NB4 (cell line): ENCODE measurements at regions not wholly inside any gene's neighbourhood (a gene's known extent, or its start where the extent isn't known, plus 50 kb on each side); places are given as distances from the start of the nearest gene placed in this dataset.

ENCODE experiments used
- DNase-seq: peaks from one replicate; pipeline ENCODE4 v3.0.0; 2010; ENCODE audit warnings: low read depth
- H3K4me3 ChIP-seq: one replicate; pipeline ENCODE4 v1.5.1; 2011; ENCODE audit warnings: mild to moderate bottlenecking, low read depth, low read length, moderate library complexity
- MYC ChIP-seq: IDR thresholded peaks from 2 replicates; pipeline ENCODE4 v1.6.1; 2011; ENCODE audit warnings: low read depth, low read length
- POLR2A ChIP-seq: IDR thresholded peaks from 2 replicates; pipeline ENCODE4 v1.6.1; 2011; ENCODE audit warnings: mild to moderate bottlenecking; ENCODE audit not compliant: insufficient read length; ENCODE audit errors: extremely low read depth
- TF ChIP-seq, protein P1 (sequence below): IDR thresholded peaks from 2 replicates; pipeline ENCODE4 v1.6.1; 2011; ENCODE audit warnings: low read depth, low read length
- TF ChIP-seq, protein P2 (sequence below): IDR thresholded peaks from one replicate; pipeline ENCODE4 v1.5.1; 2012; ENCODE audit warnings: low read depth, low read length

DNA sequence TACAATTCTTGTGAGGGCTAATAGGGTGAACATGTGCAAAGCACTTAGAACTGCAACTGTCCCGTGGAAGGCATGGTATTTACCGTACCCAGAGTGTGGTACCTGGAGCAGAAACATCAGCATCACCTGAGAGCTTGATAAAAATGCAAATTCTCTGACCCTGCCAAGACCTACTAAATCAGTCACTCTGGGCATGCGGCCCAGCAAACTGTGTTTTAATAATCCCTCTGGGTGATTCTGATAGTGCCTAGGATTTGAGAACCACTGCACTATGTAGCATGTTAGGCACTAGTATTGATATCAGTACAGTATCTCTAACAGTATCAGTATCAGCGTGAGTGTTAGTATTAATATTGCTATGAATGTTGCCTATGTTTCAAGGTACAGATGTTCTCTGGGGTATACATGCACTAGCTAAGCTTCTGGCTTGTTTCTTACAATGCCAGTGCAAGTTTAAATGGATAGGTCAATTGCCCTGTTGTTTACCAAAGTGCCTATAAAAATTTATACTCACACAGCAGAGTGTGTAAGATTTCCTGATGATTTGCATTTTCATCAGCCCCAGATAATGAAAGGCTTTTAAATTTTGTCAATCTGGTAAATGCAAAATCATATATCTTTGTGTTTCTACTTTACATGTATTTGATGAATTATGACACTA is 354.0 kb downstream of the HS3ST1 start:
- no peak overlapping the region for H3K4me3 ChIP-seq
- TF ChIP-seq, protein P1, sequence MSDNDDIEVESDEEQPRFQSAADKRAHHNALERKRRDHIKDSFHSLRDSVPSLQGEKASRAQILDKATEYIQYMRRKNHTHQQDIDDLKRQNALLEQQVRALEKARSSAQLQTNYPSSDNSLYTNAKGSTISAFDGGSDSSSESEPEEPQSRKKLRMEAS: no peak
- TF ChIP-seq, protein P2, sequence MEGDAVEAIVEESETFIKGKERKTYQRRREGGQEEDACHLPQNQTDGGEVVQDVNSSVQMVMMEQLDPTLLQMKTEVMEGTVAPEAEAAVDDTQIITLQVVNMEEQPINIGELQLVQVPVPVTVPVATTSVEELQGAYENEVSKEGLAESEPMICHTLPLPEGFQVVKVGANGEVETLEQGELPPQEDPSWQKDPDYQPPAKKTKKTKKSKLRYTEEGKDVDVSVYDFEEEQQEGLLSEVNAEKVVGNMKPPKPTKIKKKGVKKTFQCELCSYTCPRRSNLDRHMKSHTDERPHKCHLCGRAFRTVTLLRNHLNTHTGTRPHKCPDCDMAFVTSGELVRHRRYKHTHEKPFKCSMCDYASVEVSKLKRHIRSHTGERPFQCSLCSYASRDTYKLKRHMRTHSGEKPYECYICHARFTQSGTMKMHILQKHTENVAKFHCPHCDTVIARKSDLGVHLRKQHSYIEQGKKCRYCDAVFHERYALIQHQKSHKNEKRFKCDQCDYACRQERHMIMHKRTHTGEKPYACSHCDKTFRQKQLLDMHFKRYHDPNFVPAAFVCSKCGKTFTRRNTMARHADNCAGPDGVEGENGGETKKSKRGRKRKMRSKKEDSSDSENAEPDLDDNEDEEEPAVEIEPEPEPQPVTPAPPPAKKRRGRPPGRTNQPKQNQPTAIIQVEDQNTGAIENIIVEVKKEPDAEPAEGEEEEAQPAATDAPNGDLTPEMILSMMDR: no peak
- TF ChIP-seq MYC: no peak
- no peak for TF ChIP-seq POLR2A

DNA sequence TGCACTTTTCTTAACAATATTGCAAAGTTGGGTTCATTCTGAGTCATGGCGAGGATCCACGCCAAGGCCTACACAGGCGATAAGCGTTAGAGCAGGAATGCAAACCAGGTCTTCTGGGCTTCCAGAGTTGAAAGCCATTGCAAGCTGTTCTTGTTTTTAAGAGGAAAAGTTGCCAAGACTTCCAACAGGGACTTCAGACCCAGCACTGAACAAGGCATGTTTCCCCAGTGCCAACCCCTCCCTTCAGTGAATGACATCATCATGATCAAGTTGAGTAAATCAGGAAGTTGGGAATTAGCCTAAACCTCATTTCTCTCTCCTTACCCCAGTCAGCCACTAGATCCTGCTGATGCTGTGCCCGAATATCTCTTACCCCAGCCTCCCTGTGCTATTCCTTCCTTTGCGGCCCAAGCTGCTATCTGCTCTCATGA is 355.1 kb downstream of the HS3ST1 start:
- TF ChIP-seq, protein P1: no peak
- TF ChIP-seq, protein P2: no peak
- TF ChIP-seq POLR2A: no peak
- peak; percentile 17 for DNase-seq
- H3K4me3 ChIP-seq: no peak overlapping the region

More for the DNA sequence above, 354.0 kb downstream of the HS3ST1 start:
- no peak for DNase-seq

DNA sequence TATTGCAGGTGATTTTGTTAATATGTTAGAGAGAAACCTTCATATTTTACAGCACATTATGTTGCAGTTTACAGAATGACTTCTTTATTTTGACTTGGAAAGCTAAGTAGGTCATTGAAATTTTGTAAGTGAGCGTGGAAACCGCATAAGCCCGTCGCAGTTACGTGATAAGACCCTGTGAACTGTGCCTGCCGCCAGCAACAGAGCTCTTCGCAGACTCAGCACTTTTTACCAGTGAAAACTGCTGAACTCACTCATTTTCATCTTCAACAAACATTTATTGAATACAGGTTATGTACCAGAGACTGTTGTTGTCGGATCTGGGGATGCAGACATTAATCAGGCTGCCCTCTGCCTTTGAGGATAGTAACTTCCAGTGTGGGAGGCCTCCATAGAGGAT is 355.7 kb downstream of the HS3ST1 start:
- DNase-seq: no peak
- TF ChIP-seq, protein P1: no peak
- no peak for TF ChIP-seq MYC
- TF ChIP-seq, protein P2: no peak
- TF ChIP-seq POLR2A: no peak
- H3K4me3 ChIP-seq: no peak overlapping the region

DNA sequence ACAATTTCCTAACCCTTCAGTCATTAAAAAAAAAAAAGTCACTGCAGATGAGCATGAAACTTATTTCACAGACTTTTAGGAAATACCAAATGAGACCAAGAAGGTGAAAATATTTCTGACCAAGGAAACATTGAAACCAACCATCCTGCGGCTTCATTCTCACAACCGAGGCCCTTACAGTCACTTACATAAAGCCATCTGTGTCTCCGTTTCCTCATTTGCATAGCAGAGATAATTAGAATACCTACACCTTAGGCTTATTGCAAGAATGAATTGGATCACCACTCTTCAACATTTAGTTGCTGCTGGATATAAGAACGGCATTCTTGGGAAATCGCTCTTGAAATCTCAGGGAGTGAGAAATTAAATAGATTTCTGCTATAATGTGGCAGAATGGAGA is 356.2 kb downstream of the HS3ST1 start:
- DNase-seq: no peak
- H3K4me3 ChIP-seq: no peak overlapping the region
- TF ChIP-seq, protein P1: no peak
- no peak for TF ChIP-seq MYC
- TF ChIP-seq POLR2A: no peak
- TF ChIP-seq, protein P2: no peak

DNA sequence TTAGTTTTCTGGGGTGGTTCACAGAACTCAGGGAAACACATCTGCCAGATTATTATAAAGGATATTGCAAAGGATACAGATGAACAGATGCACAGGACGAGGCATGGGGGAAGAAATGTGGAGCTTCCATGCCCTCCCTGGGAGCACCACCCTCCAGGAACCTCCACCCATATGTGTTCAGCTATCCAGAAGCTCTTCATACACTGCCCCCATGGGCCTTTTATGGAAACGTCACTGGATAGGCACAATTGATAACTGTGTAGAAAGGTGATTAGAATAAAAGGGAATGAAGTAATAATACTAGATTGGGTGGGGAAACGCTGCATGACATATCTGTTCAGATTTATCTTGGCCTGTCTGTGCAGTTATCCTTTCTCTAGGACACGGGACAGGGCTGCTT is 357.9 kb downstream of the HS3ST1 start:
- TF ChIP-seq, protein P1: no peak
- TF ChIP-seq POLR2A (no peak), MYC (no peak)
- TF ChIP-seq, protein P2: no peak
- H3K4me3 ChIP-seq: no peak overlapping the region
- DNase-seq: no peak
